Right atrium auricular region (tissue), 2 donors: ENCODE measurements at regions not wholly inside any gene's neighbourhood (a gene's known extent, or its start where the extent isn't known, plus 50 kb on each side); places are given as distances from the start of the nearest gene placed in this dataset.
"Not testable (repeated sequence)": the region's sequence is repeated elsewhere in the genome, so short reads cannot be mapped to it uniquely, and the experiment has no call there.

ENCODE experiments used
- DNase-seq: peaks from one replicate; pipeline ENCODE4 v3.0.0-alpha.2; 2019; ENCODE audit warnings: low spot score
- H3K27ac ChIP-seq, 2 donors: fragments of 200-600 bp; sonication (generic); 1 replicate in 1 of 2; 2 replicates in 1 of 2; pipeline ENCODE4 v1.5.1; 2016 to 2019
- H3K27me3 ChIP-seq, 2 donors: fragments of 200-600 bp; sonication (generic); one replicate each; pipeline versions ENCODE4 v1.5.1 to v1.6.0; 2017 to 2019
- H3K36me3 ChIP-seq: fragments of 200-600 bp; sonication (generic); one replicate; pipeline ENCODE4 v1.5.1; 2016
- H3K4me1 ChIP-seq, 2 donors: fragments of 200-600 bp; sonication (generic); one replicate each; pipeline versions ENCODE4 v1.5.1 to v1.6.0; 2017 to 2019
- H3K4me3 ChIP-seq, 2 donors: fragments of 200-600 bp; sonication (generic); 1 replicate in 1 of 2; 2 replicates in 1 of 2; pipeline ENCODE4 v1.5.1; 2017 to 2019; ENCODE audit warnings: mild to moderate bottlenecking in 1 of 2, moderate library complexity in 1 of 2
- H3K9me3 ChIP-seq, 2 donors: fragments of 200-600 bp; sonication (generic); one replicate each; pipeline ENCODE4 v1.5.1; 2019
- TF ChIP-seq, protein P1 (sequence below), 2 donors: fragments of 200-600 bp; sonication (generic); IDR thresholded peaks; one replicate each; pipeline ENCODE4 v1.5.1; 2019; ENCODE audit warnings: antibody characterized with exemption in 2 of 2

- no peak for DNase-seq
- H3K27ac ChIP-seq: no peak overlapping the region
- H3K9me3 ChIP-seq: peaks cover 0 to under 1% of the 10 kb centered on the region in 2 donors
- TF ChIP-seq, protein P1, sequence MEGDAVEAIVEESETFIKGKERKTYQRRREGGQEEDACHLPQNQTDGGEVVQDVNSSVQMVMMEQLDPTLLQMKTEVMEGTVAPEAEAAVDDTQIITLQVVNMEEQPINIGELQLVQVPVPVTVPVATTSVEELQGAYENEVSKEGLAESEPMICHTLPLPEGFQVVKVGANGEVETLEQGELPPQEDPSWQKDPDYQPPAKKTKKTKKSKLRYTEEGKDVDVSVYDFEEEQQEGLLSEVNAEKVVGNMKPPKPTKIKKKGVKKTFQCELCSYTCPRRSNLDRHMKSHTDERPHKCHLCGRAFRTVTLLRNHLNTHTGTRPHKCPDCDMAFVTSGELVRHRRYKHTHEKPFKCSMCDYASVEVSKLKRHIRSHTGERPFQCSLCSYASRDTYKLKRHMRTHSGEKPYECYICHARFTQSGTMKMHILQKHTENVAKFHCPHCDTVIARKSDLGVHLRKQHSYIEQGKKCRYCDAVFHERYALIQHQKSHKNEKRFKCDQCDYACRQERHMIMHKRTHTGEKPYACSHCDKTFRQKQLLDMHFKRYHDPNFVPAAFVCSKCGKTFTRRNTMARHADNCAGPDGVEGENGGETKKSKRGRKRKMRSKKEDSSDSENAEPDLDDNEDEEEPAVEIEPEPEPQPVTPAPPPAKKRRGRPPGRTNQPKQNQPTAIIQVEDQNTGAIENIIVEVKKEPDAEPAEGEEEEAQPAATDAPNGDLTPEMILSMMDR (IDR thresholded peaks at IDR 0.05): no peak
- H3K4me3 ChIP-seq: no peak overlapping the region
- no peaks in the 10 kb centered on the region for H3K36me3 ChIP-seq
- no peaks in the 10 kb centered on the region for H3K4me1 ChIP-seq
- H3K27me3 ChIP-seq: no peaks in the 10 kb centered on the region
Observed at GRCh38 chr7:24388212-24388611, 104.2 kb downstream of the NPY start.

DNA sequence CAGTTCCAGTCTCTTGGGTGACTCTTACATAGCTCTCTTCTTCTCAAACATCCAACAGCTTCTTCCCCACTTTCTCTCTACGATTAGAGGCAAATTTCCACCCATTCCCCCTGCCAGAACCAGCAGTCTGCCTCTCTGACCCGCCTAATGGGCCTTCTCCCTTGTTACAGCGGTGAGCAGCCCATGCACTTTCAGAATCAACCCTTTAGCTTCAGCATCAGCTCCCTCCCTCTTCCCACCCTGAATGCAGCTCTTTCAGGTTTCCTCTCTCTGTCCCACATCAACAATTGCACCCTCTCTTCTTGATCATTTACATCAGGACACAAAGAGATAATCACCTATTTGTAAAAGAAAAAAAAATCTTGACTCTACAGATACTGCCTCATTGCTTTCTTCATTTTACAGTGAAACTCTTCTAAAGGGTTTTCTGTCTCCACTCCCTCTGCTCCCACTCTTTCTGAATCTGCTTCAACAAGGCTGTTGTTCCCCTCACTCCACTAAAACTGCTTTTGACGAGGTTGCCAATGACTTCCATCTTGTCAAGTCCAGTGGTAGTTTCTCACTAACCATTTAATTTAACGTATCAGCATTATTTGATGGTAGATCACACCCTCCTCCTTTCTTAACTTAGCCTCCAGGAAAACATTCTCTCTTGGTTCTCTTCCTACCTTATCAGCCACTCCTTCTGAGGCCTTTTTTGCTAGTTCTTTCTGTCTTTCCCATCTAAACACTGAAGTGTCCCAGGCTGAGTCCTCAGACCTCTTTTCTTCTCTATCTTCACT, 106.6 kb downstream of the NPY start:
- TF ChIP-seq, protein P1 (IDR thresholded peaks at IDR 0.05): no peak
- DNase-seq: no peak

GRCh38 chr7:24392774-24393173, 108.8 kb downstream of the NPY start:
- Histone ChIP-seq H3K36me3 (no peaks in the 10 kb centered on the region), H3K27me3 (no peaks in the 10 kb centered on the region), H3K4me3 (no peak overlapping the region), H3K4me1 (no peaks in the 10 kb centered on the region), H3K27ac (no peak overlapping the region), H3K9me3 (no peaks in the 10 kb centered on the region)
- no peak for DNase-seq
- TF ChIP-seq, protein P1 (IDR thresholded peaks at IDR 0.05): no peak

More for the DNA sequence above, 106.6 kb downstream of the NPY start:
- no peaks in the 10 kb centered on the region for H3K4me1 ChIP-seq
- H3K27me3 ChIP-seq: no peaks in the 10 kb centered on the region
- no peak overlapping the region for H3K4me3 ChIP-seq
- no peaks in the 10 kb centered on the region for H3K36me3 ChIP-seq
- no peak overlapping the region for H3K27ac ChIP-seq
- H3K9me3 ChIP-seq: no peaks in the 10 kb centered on the region

DNA sequence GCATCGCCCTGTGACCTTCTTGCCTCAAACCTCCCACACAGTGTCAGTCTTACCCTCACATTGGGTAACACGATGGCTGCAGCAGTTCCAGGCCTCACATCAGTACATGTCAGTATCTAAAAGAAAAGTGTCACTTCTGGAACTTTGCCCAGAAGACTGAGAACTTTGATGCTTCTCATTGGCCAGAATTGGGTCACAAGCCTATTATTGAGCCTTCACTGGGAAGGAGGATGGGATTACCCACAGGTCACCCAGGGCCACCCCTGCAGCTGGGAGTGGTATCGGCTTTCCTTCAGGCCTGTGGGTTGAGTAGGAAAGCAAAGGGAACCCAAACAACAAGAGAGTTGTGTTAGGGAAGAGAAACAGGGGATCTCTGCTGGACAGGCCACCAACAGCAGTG, 111.5 kb downstream of the NPY start:
- no peaks in the 10 kb centered on the region for H3K4me1 ChIP-seq
- no peaks in the 10 kb centered on the region for H3K27me3 ChIP-seq
- H3K27ac ChIP-seq: no peak overlapping the region
- DNase-seq: no peak
- TF ChIP-seq, protein P1 (IDR thresholded peaks at IDR 0.05): no peak
- no peaks in the 10 kb centered on the region for H3K36me3 ChIP-seq
- no peaks in the 10 kb centered on the region for H3K9me3 ChIP-seq
- H3K4me3 ChIP-seq: no peak overlapping the region

DNA sequence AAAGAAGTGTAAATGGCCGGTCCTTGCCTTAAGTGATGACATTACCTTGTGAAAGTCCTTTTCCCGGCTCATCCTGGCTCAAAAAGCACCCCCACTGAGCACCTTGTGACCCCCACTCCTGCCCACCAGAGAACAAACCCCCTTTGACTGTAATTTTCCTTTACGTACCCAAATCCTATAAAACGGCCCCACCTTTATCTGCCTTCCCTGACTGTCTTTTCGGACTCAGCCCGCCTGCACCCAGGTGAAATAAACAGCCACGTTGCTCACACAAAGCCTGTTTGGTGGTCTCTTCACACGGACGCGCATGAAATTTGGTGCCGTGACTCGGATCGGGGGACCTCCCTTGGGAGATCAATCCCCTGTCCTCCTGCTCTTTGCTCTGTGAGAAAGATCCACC, 112.4 kb downstream of the NPY start:
- DNase-seq, H3K27me3 ChIP-seq, H3K27ac ChIP-seq, H3K4me1 ChIP-seq, H3K36me3 ChIP-seq, H3K9me3 ChIP-seq, H3K4me3 ChIP-seq: not testable (repeated sequence)

DNA sequence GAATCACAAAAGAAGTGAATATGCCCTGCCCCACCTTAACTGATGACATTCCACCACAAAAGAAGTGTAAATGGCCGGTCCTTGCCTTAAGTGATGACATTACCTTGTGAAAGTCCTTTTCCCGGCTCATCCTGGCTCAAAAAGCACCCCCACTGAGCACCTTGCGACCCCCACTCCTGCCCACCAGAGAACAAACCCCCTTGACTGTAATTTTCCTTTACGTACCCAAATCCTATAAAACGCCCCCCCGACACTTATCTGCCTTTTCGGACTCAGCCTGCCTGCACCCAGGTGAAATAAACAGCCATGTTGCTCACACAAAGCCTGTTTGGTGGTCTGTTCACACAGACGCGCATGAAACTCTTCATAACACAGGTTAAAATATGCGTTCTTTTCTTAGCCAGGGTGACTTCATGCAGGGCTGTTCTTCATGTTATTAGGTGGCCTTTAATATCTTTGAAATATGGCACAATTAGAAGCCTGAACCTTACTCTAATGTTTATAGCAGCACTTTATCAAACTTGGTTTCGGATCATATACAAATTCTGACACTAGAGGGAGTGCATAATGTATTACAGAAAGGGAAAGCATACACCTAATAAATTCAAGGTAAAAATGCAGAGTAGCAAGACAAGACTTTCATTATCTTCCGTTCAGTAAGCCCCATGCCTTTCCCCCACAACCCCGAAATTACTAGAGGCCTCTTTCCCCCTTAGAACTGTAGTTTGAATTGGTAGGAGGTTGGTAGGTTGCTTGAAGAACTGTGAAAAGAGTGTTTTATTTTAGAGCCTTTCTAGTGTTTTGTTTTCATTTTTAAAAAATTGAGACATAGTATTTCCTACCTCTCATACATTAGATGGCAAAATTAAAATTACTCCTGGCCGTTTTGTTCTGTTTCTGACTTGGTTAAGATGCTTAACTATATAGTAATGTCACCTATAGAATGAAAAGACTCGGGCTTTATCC, 117.9 kb downstream of the NPY start:
- H3K27ac ChIP-seq: no peak overlapping the region
- H3K36me3 ChIP-seq: no peaks in the 10 kb centered on the region
- H3K27me3 ChIP-seq: no peaks in the 10 kb centered on the region
- H3K4me3 ChIP-seq: no peak overlapping the region
- no peak for DNase-seq
- no peaks in the 10 kb centered on the region for H3K4me1 ChIP-seq
- TF ChIP-seq, protein P1 (IDR thresholded peaks at IDR 0.05): peak; percentile 31 to 52
- H3K9me3 ChIP-seq: no peaks in the 10 kb centered on the region
